ENCODE measurements at regions not wholly inside any gene's neighbourhood (a gene's known extent, or its start where the extent isn't known, plus 50 kb on each side); places are given as distances from the start of the nearest gene placed in this dataset.
"Not testable (repeated sequence)": the region's sequence is repeated elsewhere in the genome, so short reads cannot be mapped to it uniquely, and the experiment has no call there.

GRCh38 chr1:176323472-176323871 is 116.4 kb upstream of the COP1 start:
- Mint-ChIP-seq H3K27ac (no peak overlapping the region), H3K4me1 (no peaks in the 10 kb centered on the region), H3K9me3 (no peaks in the 10 kb centered on the region), H3K36me3 (ENCODE audit: low read depth) (no peaks in the 10 kb centered on the region), H3K27me3 (ENCODE audit: low read depth) (no peaks in the 10 kb centered on the region), H3K4me3 (no peak overlapping the region)
- TF ChIP-seq CTCF (IDR thresholded peaks at IDR 0.05; ENCODE audit: unreplicated experiment in 3 of 3): no peak

GRCh38 chr1:176315519-176316220 is 108.6 kb upstream of the COP1 start:
- no peaks in the 10 kb centered on the region for H3K27me3 Mint-ChIP-seq (ENCODE audit: low read depth)
- peaks cover 7% of the 10 kb centered on the region for H3K9me3 Mint-ChIP-seq
- no peak for TF ChIP-seq CTCF (IDR thresholded peaks at IDR 0.05; ENCODE audit: unreplicated experiment in 3 of 3)
- no peaks in the 10 kb centered on the region for H3K36me3 Mint-ChIP-seq (ENCODE audit: low read depth)
- H3K4me3 Mint-ChIP-seq: no peak overlapping the region
- H3K27ac Mint-ChIP-seq: peak overlapping the region; percentile 61 to 76 (median 67)
- H3K4me1 Mint-ChIP-seq: no peaks in the 10 kb centered on the region

GRCh38 chr1:176296602-176297001 is 89.5 kb upstream of the COP1 start:
- H3K4me3 Mint-ChIP-seq; H3K27ac Mint-ChIP-seq; H3K27me3 Mint-ChIP-seq (ENCODE audit: low read depth); H3K36me3 Mint-ChIP-seq (ENCODE audit: low read depth); H3K4me1 Mint-ChIP-seq: not testable (repeated sequence)
- H3K9me3 Mint-ChIP-seq: peaks cover 25% of the 10 kb centered on the region

- H3K36me3 Mint-ChIP-seq (ENCODE audit: low read depth): no peaks in the 10 kb centered on the region
- no peak for TF ChIP-seq CTCF (IDR thresholded peaks at IDR 0.05; ENCODE audit: unreplicated experiment in 3 of 3)
- no peaks in the 10 kb centered on the region for H3K27me3 Mint-ChIP-seq (ENCODE audit: low read depth)
- no peak overlapping the region for H3K27ac Mint-ChIP-seq
- H3K9me3 Mint-ChIP-seq: peaks cover 32% of the 10 kb centered on the region
- no peak overlapping the region for H3K4me3 Mint-ChIP-seq
- no peaks in the 10 kb centered on the region for H3K4me1 Mint-ChIP-seq
These were observed 78.9 kb upstream of the COP1 start for GRCh38 chr1:176285996-176286395.

GRCh38 chr1:176271572-176271971 is 64.5 kb upstream of the COP1 start:
- no peak for TF ChIP-seq CTCF (IDR thresholded peaks at IDR 0.05; ENCODE audit: unreplicated experiment in 3 of 3)
- no peaks in the 10 kb centered on the region for H3K4me1 Mint-ChIP-seq
- H3K4me3 Mint-ChIP-seq: no peak overlapping the region

More at GRCh38 chr1:176271572-176271971, 64.5 kb upstream of the COP1 start:
- no peaks in the 10 kb centered on the region for H3K9me3 Mint-ChIP-seq
- no peak overlapping the region for H3K27ac Mint-ChIP-seq
- no peaks in the 10 kb centered on the region for H3K36me3 Mint-ChIP-seq (ENCODE audit: low read depth)
- no peaks in the 10 kb centered on the region for H3K27me3 Mint-ChIP-seq (ENCODE audit: low read depth)
